OCI-LY3 (cell line): ENCODE measurements at regions not wholly inside any gene's neighbourhood (a gene's known extent, or its start where the extent isn't known, plus 50 kb on each side); places are given as distances from the start of the nearest gene placed in this dataset.

Experiments used
- CTCF ChIP-seq: fragments of 200-600, 300-600 bp; sonication (generic); IDR thresholded peaks from 2 replicates; pipeline ENCODE4 v1.5.1; 2014; ENCODE audit warnings: antibody characterized with exemption, low read length, low read depth
- EZH2phosphoT487 ChIP-seq: fragments of 200-600 bp; shearing (Covaris generic); IDR thresholded peaks from 2 replicates; pipeline ENCODE4 v1.6.1; 2018; ENCODE audit warnings: antibody characterized with exemption, mixed run types, low read depth

GRCh38 chr7:124310934-124311390, 278.1 kb upstream of the TMEM229A start:
- TF ChIP-seq CTCF, result no peak
- TF ChIP-seq EZH2phosphoT487, result no peak
